Esophagus muscularis mucosa (tissue), 4 donors: ENCODE measurements at regions not wholly inside any gene's neighbourhood (a gene's known extent, or its start where the extent isn't known, plus 50 kb on each side); places are given as distances from the start of the nearest gene placed in this dataset.

Source experiments
- DNase-seq: peaks from one replicate; pipeline ENCODE4 v3.0.0-alpha.2; 2017; ENCODE audit errors: extremely low spot score
- H3K27ac ChIP-seq, 4 donors: fragments of 200-600 bp; sonication (generic); replicated peaks in 1 of 4; 1 replicate in 3 of 4; 2 replicates in 1 of 4; pipeline ENCODE4 v1.5.1; 2016 to 2019; ENCODE audit warnings: mild to moderate bottlenecking in 1 of 4
- H3K27me3 ChIP-seq, 4 donors: fragments of 200-600 bp; sonication (generic); one replicate each; pipeline versions ENCODE4 v1.5.1 to v1.6.0; 2016 to 2019
- H3K36me3 ChIP-seq, 4 donors: fragments of 200-600 bp; sonication (generic); one replicate each; pipeline ENCODE4 v1.5.1; 2016 to 2019
- H3K4me1 ChIP-seq, 4 donors: fragments of 200-600 bp; sonication (generic); one replicate each; pipeline ENCODE4 v1.5.1; 2016 to 2019
- H3K4me3 ChIP-seq, 4 donors: fragments of 200-600 bp; sonication (generic); 1 replicate in 2 of 4; 2 replicates in 2 of 4; pipeline ENCODE4 v1.5.1; 2016 to 2019; ENCODE audit warnings: mild to moderate bottlenecking in 4 of 4, moderate library complexity in 1 of 4
- H3K9me3 ChIP-seq, 4 donors: fragments of 200-600 bp; sonication (generic); 1 replicate in 3 of 4; 2 replicates in 1 of 4; pipeline ENCODE4 v1.5.1; 2016 to 2019
- EP300 ChIP-seq: sonication (generic); formaldehyde crosslinking; IDR thresholded peaks from one replicate; pipeline ENCODE4 v1.6.1; 2017; ENCODE audit warnings: antibody characterized with exemption
- POLR2A ChIP-seq: fragments of 450-650 bp; IDR thresholded peaks from one replicate; pipeline ENCODE4 v1.6.1; 2017; ENCODE audit warnings: antibody characterized with exemption, moderate library complexity, mild to moderate bottlenecking, low read depth
- POLR2AphosphoS5 ChIP-seq, 2 donors: sonication (generic); formaldehyde crosslinking; IDR thresholded peaks; one replicate each; pipeline ENCODE4 v1.6.1; 2017; ENCODE audit warnings: antibody characterized with exemption in 2 of 2
- WGBS: methylation state at CpG from one replicate; pipeline ENCODE4 v1.1.5; 2018; 5-methylcytosine and 5-hydroxymethylcytosine counted together
- intact Hi-C: fragments of 100-400 bp; cut with DNase I; formaldehyde crosslinking; loops from one replicate; pipeline ENCODE4 v1.15.1; 2023
- TF ChIP-seq, protein P1 (sequence below), 3 experiments: fragments of 200-600 bp in 2 of 3; fragments of 450-650 bp in 1 of 3; sonication (generic) in 2 of 3; IDR thresholded peaks; one replicate each; pipeline ENCODE4 v1.5.1; 2017 to 2019; ENCODE audit warnings: antibody characterized with exemption in 3 of 3, mild to moderate bottlenecking in 2 of 3, moderate library complexity in 1 of 3

DNA sequence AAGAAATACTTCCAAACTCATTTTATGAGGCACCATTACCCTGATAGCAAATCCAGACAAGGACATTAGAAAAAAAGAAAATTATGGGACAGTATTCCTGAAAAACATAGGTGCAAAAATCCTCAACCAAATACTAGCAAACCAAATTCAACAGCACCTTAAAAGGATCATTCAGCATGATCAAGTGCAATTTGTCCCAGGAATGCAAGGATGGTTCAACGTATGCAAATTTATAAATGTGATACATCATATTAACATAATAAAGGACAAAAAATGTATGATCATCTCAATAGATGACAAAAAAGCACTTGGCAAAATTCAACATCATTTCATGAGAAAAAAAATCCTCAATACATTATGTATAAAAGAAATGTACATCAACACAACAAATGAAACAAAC is 162.9 kb downstream of the DUSP6 start:
- 94% methylated on average over 1 of the region's 1 CpG for WGBS
- no peak overlapping the region for H3K4me3 ChIP-seq
- intact Hi-C loops, result no loop called here

DNA sequence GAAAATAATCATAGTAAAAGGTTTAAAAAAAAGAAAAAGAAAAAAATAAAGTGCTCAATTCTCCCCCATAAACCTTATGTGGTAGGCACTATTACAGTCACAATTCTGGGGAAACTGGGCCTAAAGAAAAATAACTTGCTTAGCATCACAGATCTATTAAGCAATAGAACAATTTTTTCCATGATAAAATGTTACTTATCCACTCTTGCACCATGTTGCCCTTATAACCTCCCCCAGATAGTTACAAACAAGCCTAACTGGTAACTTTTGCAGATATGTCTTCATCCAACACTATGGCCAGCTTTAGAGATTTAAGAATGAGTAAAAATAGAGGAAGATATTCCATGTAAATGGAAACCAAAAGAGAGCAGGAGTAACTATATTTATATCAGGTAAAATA is 164.8 kb downstream of the DUSP6 start:
- Histone ChIP-seq H3K27ac (no peak overlapping the region), H3K4me3 (no peak overlapping the region), H3K9me3 (peaks cover 0 to 15% (median 14%) of the 10 kb centered on the region in 4 donors), H3K36me3 (no peaks in the 10 kb centered on the region), H3K27me3 (no peaks in the 10 kb centered on the region), H3K4me1 (no peaks in the 10 kb centered on the region)
- DNase-seq, result no peak
- intact Hi-C loops, result no loop called here
- TF ChIP-seq POLR2AphosphoS5 (IDR thresholded peaks at IDR 0.05) (no peak), EP300 (no peak), POLR2A (no peak)
- TF ChIP-seq, protein P1, sequence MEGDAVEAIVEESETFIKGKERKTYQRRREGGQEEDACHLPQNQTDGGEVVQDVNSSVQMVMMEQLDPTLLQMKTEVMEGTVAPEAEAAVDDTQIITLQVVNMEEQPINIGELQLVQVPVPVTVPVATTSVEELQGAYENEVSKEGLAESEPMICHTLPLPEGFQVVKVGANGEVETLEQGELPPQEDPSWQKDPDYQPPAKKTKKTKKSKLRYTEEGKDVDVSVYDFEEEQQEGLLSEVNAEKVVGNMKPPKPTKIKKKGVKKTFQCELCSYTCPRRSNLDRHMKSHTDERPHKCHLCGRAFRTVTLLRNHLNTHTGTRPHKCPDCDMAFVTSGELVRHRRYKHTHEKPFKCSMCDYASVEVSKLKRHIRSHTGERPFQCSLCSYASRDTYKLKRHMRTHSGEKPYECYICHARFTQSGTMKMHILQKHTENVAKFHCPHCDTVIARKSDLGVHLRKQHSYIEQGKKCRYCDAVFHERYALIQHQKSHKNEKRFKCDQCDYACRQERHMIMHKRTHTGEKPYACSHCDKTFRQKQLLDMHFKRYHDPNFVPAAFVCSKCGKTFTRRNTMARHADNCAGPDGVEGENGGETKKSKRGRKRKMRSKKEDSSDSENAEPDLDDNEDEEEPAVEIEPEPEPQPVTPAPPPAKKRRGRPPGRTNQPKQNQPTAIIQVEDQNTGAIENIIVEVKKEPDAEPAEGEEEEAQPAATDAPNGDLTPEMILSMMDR (IDR thresholded peaks at IDR 0.05), result no peak

More for the DNA sequence above, 162.9 kb downstream of the DUSP6 start:
- Histone ChIP-seq H3K27me3 (no peaks in the 10 kb centered on the region), H3K4me1 (no peaks in the 10 kb centered on the region), H3K27ac (no peak overlapping the region), H3K9me3 (peaks cover 0 to 15% (median 14%) of the 10 kb centered on the region in 4 donors), H3K36me3 (no peaks in the 10 kb centered on the region)
- no peak for DNase-seq
- TF ChIP-seq POLR2AphosphoS5 (IDR thresholded peaks at IDR 0.05) (no peak), EP300 (no peak), POLR2A (no peak)
- TF ChIP-seq, protein P1 (IDR thresholded peaks at IDR 0.05), result no peak

DNA sequence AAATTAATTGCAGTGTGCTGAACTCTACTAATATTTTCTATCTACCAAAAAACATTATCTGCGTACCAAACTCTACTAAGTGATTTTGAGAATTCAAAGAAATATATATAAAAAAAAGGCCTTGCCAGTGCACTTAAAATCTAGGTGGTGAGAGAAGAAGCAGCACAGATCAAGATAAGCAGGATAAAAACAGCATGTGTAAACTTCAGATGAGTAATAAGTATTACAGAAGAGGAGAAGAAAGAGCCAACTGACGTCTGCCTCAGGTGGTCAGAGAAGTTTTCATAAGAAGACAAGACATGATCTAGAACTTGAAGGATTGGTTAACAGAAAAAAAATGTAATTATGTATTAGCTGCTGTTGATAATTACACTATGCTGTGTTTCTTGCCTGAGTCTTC is 166.4 kb downstream of the DUSP6 start:
- 89% methylated on average over 2 of the region's 2 CpGs for WGBS

GRCh38 chr12:89185181-89185580 is 167.1 kb downstream of the DUSP6 start:
- no peak for DNase-seq
- Histone ChIP-seq H3K9me3 (peaks cover 0 to 13% (median 11%) of the 10 kb centered on the region in 4 donors), H3K27ac (no peak overlapping the region), H3K36me3 (no peaks in the 10 kb centered on the region), H3K27me3 (no peaks in the 10 kb centered on the region), H3K4me3 (no peak overlapping the region), H3K4me1 (peaks cover 11 to 18% (median 15%) of the 10 kb centered on the region in 4 donors)
- 96% methylated on average over 3 of the region's 3 CpGs for WGBS
- intact Hi-C loops, result no loop called here
- TF ChIP-seq POLR2AphosphoS5 (IDR thresholded peaks at IDR 0.05) (no peak), EP300 (no peak), POLR2A (no peak)
- TF ChIP-seq, protein P1 (IDR thresholded peaks at IDR 0.05), result no peak

More for the DNA sequence above, 166.4 kb downstream of the DUSP6 start:
- Histone ChIP-seq H3K4me1 (peaks cover 4 to 10% (median 8%) of the 10 kb centered on the region in 4 donors), H3K27me3 (no peaks in the 10 kb centered on the region), H3K9me3 (peaks cover 0 to 15% (median 14%) of the 10 kb centered on the region in 4 donors), H3K27ac (no peak overlapping the region), H3K36me3 (no peaks in the 10 kb centered on the region), H3K4me3 (no peak overlapping the region)
- TF ChIP-seq POLR2AphosphoS5 (IDR thresholded peaks at IDR 0.05), result no peak
- TF ChIP-seq, protein P1 (IDR thresholded peaks at IDR 0.05), result no peak
- no peak for DNase-seq
- intact Hi-C loops, result no loop called here

DNA sequence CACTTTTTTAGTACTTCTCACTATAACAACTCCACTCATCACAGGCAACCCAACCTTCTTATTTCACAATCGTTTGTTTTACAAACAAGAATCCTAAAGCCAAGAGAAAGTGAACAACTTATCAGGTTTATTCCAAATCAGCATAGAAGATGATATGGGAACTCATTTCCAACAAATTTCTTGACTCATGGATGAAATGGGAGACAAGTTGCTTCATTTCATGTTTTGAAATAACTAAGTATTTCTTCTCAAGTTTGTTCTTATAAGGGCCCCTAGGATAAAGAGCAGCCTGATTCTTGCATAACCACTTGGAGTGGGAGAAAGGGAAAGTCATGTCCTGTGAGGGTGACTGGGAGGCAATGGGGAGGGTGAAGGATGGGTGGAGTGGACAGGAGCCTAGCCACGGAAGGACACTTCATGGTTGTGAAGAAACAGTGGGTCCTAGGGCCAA is 168.3 kb downstream of the DUSP6 start:
- Histone ChIP-seq H3K27me3 (no peaks in the 10 kb centered on the region), H3K4me1 (peaks cover 14 to 26% (median 20%) of the 10 kb centered on the region in 4 donors), H3K4me3 (no peak overlapping the region), H3K27ac (peak overlapping the region in 2 of 4 donors; percentile 19 to 23), H3K36me3 (no peaks in the 10 kb centered on the region), H3K9me3 (peaks cover 0 to 5% (median 0%) of the 10 kb centered on the region in 4 donors)
- TF ChIP-seq EP300, result no peak
- TF ChIP-seq POLR2AphosphoS5 (IDR thresholded peaks at IDR 0.05), result peak; percentile 46 to 65
- TF ChIP-seq POLR2A, result no peak
- TF ChIP-seq, protein P1 (IDR thresholded peaks at IDR 0.05), result no peak
- DNase-seq, result no peak
- WGBS, result 76% methylated on average over 2 of the region's 2 CpGs
- intact Hi-C loops, result no loop called here
